ENCODE measurements at regions not wholly inside any gene's neighbourhood (a gene's known extent, or its start where the extent isn't known, plus 50 kb on each side); places are given as distances from the start of the nearest gene placed in this dataset.

GRCh38 chr3:132781922-132782321 lies 59.7 kb upstream of the NPHP3 start:
- TF ChIP-seq, protein P1, sequence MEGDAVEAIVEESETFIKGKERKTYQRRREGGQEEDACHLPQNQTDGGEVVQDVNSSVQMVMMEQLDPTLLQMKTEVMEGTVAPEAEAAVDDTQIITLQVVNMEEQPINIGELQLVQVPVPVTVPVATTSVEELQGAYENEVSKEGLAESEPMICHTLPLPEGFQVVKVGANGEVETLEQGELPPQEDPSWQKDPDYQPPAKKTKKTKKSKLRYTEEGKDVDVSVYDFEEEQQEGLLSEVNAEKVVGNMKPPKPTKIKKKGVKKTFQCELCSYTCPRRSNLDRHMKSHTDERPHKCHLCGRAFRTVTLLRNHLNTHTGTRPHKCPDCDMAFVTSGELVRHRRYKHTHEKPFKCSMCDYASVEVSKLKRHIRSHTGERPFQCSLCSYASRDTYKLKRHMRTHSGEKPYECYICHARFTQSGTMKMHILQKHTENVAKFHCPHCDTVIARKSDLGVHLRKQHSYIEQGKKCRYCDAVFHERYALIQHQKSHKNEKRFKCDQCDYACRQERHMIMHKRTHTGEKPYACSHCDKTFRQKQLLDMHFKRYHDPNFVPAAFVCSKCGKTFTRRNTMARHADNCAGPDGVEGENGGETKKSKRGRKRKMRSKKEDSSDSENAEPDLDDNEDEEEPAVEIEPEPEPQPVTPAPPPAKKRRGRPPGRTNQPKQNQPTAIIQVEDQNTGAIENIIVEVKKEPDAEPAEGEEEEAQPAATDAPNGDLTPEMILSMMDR (IDR thresholded peaks at IDR 0.05): no peak
- TF ChIP-seq, protein P2, sequence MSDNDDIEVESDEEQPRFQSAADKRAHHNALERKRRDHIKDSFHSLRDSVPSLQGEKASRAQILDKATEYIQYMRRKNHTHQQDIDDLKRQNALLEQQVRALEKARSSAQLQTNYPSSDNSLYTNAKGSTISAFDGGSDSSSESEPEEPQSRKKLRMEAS (IDR thresholded peaks at IDR 0.05; ENCODE audit: low read depth): no peak
- TF ChIP-seq, protein P3, sequence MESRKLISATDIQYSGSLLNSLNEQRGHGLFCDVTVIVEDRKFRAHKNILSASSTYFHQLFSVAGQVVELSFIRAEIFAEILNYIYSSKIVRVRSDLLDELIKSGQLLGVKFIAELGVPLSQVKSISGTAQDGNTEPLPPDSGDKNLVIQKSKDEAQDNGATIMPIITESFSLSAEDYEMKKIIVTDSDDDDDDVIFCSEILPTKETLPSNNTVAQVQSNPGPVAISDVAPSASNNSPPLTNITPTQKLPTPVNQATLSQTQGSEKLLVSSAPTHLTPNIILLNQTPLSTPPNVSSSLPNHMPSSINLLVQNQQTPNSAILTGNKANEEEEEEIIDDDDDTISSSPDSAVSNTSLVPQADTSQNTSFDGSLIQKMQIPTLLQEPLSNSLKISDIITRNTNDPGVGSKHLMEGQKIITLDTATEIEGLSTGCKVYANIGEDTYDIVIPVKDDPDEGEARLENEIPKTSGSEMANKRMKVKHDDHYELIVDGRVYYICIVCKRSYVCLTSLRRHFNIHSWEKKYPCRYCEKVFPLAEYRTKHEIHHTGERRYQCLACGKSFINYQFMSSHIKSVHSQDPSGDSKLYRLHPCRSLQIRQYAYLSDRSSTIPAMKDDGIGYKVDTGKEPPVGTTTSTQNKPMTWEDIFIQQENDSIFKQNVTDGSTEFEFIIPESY (IDR thresholded peaks at IDR 0.05; ENCODE audit: borderline replicate concordance, low read depth): no peak
- TF ChIP-seq YY1 (IDR thresholded peaks at IDR 0.05; ENCODE audit: low read depth) (no peak), NFIC (IDR thresholded peaks at IDR 0.05; ENCODE audit: borderline replicate concordance) (no peak), USF1 (IDR thresholded peaks at IDR 0.05; ENCODE audit: borderline replicate concordance, low read depth) (no peak), EP300 (IDR thresholded peaks at IDR 0.05; ENCODE audit: borderline replicate concordance in 1 of 2, low read depth in 1 of 2, low read length in 1 of 2) (no peak), SMC3 (IDR thresholded peaks at IDR 0.05; ENCODE audit: low read depth, low read length) (no peak), MXI1 (IDR thresholded peaks at IDR 0.05; ENCODE audit: low read depth, low read length) (no peak), FOXJ3 (CRISPR knock-in tag; IDR thresholded peaks at IDR 0.05) (no peak), ELF1 (IDR thresholded peaks at IDR 0.05) (no peak)
